ENCODE measurements at regions not wholly inside any gene's neighbourhood (a gene's known extent, or its start where the extent isn't known, plus 50 kb on each side); places are given as distances from the start of the nearest gene placed in this dataset.
"Not testable (repeated sequence)": the region's sequence is repeated elsewhere in the genome, so short reads cannot be mapped to it uniquely, and the experiment has no call there.

DNA sequence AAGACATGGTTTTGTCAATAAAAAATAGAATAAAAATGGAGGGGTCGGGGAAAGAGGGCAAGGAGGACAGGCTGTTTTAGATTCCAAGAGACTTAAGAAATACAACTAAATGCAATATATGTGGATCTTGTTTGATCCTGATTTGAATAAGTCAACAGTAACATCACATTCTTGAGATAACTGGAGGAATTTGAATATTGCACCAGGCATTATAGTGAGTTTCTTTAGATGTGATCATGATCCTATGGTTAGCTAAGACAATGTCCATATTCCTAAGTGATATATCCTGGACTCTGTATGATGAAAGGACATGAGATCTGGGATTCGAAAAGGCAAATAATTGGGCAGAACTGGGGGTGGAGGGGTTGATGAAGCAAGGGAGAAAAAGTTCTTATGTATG, 311.8 kb downstream of the PLPP3 start:
- no peak for DNase-seq (ENCODE audit: low spot score)

DNA sequence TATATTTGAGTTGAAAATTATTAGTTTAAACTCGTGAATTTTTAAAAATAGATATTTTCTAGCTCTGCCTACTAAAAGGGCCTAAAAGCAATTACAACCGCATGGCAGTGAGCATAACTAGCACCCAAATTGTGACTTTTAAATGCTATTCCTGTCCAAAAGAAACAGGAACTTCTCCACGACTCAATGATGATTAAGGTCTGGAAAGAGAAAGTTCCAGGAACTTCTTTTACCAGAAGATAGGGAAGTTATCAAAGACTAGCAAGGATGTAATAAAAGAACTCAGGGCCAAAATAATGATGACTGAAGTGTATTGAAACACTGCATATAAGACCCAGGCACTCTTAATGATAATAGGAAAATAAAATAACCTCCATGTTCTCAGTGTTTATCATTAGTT, 313.0 kb downstream of the PLPP3 start:
- no peak for DNase-seq (ENCODE audit: low spot score)

GRCh38 chr1:56265216-56265615, 314.1 kb downstream of the PLPP3 start:
- DNase-seq (ENCODE audit: low spot score) = no peak

GRCh38 chr1:56263908-56264307, 315.5 kb downstream of the PLPP3 start:
- no peak for DNase-seq (ENCODE audit: low spot score)

DNA sequence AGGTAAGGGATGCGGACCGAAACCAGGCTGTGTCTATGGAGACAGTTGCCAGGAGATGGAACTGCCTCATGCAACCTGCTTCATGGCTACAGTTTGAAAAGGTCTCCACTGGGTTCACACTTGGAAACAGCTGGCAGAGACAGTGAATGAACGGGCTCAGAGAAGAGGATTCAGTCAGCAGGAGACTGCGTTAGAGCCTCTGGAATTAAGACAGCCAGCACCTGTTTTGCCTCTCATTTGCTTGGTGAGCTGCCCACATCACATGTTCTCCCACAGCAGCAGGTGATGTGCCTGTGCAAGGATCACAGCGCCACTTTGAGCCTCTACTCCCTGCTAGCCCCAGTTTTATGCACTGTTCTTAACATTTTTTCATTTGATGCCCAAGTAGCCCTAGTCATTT, 321.0 kb downstream of the PLPP3 start:
- DNase-seq (ENCODE audit: low spot score) = no peak

DNA sequence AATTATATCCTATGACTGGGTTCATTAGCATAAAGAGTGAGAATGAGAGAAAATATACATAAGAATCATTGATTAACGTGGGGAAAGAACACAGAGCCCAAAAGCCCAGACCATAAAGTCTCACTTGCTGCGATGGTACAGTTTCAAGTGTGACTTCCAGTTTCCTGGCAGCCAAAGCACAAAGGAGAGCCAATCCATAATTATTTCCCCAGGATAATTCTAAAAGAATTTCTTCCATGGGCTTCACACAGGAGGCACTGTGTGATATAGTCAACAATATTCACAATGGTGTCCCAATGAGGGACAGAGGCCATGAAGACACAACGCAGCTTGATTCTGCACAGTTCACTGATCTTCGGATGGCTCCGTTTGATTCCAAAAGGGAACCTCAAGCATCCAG, 321.6 kb downstream of the PLPP3 start:
- no peak for DNase-seq (ENCODE audit: low spot score)

DNA sequence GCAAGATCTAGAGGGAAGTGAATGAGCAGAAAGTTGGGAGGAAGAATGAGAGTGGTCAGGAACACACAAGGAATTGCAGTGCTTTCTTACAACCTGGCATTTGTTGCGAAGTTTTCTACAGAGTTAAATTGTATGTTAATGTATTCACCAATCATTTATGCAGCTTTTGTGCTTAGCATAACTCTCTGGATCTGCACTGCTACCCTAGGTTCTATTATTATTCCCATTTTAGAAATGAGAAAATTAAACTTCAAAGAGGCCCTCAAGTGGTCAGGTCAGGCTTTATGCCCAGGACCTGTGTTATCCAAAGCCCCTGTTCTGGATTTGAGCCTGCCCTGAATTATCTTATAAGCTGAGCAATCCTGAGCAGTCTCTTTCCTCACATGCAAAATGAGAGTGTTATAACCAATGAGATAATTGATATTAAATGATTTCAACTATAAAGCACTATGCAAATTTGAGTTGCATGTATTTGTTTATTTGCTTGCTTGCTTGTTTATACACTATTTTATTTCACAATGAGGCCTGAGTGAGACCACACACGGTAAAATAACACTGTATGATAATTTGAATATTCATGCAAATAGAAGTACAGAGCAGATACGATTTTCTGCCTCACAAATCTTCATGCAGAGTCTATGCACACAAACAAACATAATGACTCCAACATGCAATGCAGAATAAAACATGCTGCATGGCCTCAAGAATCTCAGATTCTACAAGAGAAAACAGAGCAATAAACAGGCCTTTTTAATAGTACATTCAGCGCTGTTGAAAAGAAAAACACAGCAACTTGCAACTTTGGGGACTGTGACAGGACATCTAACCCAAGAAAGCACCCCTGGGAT, 323.0 kb downstream of the PLPP3 start:
- no peak for DNase-seq (ENCODE audit: low spot score)

DNA sequence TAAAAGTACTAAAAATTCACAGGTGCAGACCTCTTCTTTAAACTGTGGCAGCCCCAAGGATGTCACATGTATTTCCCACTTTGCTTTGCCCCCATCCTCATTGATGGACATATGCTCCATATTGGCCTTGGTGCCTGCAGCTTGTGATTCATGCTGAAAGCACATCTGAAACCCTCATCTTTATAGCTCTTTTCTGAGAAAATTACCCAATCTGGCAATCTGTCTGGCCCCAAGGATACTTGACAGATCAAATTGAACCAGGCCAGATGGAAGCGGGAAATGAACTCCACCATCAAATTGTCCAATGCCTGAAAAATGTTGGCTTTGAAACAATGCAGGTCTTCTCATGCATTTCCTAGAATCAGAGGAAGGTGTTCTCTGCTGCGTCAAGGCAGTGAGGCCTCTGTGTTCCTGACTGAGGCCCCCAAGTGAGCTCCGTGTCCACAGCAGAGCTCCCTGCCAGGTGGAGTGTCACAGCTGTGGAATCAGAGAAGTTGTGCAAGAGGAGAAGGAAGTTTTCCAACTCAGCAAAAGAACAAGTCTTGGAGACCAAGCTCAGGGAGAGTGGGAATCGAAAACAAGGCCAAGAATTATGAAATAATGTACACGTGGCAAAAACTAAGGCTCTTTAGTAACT, 323.7 kb downstream of the PLPP3 start:
- DNase-seq (ENCODE audit: low spot score) = no peak

- no peak for DNase-seq (ENCODE audit: low spot score)
Observed at GRCh38 chr1:56254130-56254529, 325.2 kb downstream of the PLPP3 start.

- no peak for DNase-seq (ENCODE audit: low spot score)
Observed at GRCh38 chr1:56250809-56251208, 328.6 kb downstream of the PLPP3 start.

DNA sequence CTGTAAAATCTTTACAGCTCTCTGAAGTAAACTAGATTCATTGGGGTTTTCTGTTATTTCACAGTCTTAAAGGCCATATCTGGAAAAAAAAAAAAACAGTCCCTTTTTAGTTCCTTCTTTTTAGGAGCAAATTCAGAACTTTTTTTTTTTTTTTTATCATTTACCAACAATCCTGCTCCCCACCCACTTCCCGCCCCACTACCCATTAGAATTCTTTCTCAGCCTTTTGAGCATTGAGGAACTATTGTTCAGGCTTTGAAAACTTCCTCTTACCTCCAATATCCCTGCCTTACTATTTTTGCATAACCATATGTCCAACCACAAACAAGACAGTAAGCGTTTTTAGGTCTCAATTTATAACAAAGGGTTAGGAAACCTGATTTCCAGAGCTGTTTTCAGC, 330.1 kb downstream of the PLPP3 start:
- DNase-seq (ENCODE audit: low spot score) = no peak

DNA sequence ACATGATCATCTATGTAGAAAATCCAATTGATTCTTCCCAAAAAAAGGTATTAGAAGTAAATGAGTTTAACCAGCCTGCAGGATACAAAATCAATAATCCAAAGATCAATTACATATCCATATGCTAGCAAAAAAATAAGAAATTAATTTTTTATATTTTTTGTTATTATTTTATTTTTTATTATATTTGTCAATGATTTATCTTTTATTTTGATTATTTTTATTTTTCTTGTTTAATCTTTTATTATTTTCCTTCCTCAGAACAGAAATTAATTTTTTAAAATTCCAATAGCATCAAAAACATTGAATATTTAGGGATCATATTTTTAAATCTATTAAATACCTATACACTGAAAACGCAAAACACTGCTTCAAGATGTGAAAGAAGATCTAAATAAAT, 331.2 kb downstream of the PLPP3 start:
- DNase-seq (ENCODE audit: low spot score) = no peak

GRCh38 chr1:56246726-56247125, 332.6 kb downstream of the PLPP3 start:
- DNase-seq (ENCODE audit: low spot score) = not testable (repeated sequence)

DNA sequence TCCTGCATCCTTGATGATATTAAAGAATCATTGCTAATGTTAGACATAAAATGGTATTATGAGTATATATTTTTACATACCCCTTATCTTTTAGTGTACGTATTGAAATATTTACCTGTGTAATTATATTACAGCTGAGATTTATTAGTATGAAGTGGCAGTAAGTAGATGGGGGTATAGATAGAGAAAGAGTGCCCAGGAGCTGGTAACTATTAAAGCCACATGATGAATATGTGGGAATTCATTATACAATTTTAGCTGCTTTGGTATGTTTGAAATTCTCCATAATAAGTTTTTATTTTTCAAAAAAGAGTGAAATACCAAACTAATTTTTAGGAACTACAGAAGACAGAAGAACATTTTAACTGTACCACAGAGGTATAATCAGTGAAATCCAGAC, 339.0 kb downstream of the PLPP3 start:
- no peak for DNase-seq (ENCODE audit: low spot score)

GRCh38 chr1:56237491-56238064, 341.8 kb downstream of the PLPP3 start:
- no peak for DNase-seq (ENCODE audit: low spot score)

GRCh38 chr1:56236688-56237087, 342.7 kb downstream of the PLPP3 start:
- DNase-seq (ENCODE audit: low spot score) = no peak

- no peak for DNase-seq (ENCODE audit: low spot score)
Observed at GRCh38 chr1:56235909-56236510, 343.4 kb downstream of the PLPP3 start.

DNA sequence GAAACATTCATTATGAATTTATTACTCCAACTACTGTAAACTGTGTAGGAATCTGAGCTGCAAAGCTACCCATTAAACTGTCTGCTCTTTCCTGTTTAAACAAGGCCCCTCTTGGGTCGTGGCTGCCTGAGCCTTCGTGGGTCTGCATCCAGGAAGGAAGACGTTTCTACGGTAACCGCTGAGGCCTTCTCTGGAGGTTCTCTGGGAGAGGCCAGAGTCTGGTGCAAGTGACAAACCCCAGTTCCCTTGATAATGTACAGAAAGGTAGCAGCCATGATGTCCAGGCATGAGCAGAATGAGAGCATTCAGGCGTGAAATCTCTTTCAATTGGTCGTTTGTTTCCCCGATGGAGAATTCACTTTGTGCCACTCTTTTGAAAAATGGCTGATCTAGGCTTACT, 350.2 kb downstream of the PLPP3 start:
- no peak for DNase-seq (ENCODE audit: low spot score)

DNA sequence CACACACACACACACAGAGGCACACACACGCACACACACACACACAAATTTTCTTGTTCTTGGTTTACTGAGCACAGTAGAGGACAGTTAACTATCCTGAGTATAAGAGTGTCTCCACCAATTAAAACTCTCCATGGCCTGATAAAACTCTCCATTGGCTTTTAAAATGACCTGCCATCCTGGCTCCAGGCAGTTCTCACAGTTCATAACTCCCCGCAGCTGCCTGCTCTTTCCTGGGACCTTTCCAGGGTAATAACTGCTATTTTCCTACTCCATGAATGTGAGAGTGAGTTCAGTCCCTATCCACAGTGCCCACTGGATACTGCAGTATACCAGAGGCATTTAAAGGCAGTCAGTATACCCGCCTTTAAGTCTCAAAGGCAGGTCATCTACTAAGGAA, 351.5 kb downstream of the PLPP3 start:
- no peak for DNase-seq (ENCODE audit: low spot score)

DNA sequence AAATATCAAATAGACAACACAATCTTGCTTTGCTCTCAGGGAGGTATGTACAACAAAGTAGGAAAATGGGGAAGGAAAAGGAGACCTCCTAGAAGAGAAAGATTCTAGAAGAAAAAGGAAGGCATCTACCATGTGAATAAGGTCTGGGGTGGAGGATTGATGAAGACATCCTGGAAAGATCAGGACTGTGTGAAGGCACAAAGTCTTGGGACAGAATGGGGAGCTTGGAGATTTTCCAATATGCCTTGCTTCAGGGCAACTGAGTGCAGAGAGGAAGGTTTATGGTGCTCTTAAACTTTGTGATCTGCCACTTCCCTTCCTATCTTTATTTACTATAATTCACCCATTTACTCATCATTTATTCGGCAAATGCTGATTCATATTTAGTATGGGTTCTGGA, 352.0 kb downstream of the PLPP3 start:
- DNase-seq (ENCODE audit: low spot score) = no peak

DNA sequence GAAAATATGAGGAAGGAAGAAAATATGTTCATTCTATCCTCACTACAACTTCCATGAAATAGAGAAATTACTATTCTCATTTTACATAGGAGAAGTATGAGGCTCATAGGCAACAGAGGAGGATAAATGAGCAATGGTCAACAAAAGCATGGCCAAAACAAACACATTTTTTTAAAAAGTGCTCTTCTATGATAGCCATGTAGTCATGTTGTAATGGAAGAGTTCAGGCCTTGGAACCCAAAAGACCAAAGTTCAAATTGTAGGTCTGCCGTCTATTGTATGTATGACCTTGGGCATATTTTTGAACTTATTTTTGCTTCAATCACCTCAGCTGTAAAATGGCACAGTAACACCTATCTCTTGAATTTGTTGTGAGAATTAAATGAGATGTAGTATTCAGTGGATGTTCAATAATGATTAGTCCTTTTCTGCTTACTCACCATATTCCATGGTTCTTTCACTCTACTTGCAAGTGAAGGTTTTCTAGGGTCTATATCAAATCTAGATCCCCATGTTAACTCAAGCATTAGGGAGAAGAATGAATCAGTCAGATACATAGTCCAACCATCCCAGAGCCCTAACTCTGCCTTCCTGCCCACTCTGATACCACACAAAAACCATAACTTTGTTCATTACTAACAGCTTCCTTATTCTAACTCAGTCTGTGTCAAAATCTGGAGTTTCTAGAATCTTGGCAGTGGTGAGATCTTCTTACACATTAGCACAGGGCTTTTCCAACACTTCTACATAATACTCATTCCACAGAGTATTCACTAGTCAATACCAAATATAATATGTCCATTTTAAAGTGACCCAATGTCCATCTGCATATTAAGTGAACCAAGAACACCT, 353.2 kb downstream of the PLPP3 start:
- no peak for DNase-seq (ENCODE audit: low spot score)

DNA sequence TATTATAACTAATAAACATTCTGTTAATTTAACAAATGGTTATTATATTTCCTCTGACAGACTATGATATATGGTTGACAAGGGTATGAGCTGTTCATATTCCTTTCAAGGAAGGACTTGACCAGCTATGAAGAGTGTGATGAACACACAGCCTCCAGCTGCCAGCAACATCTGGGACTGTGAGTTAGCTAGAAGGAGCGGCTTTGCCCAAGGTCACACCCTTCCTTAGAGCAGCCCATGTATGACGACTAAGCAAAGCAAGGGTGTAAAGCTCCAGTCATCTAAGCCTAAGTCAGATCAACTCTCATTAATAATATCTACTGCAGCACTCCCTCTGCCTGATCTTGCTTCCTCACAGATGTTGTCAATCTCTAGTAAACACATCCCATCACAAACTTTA, 355.4 kb downstream of the PLPP3 start:
- DNase-seq (ENCODE audit: low spot score) = no peak

All from CD4-positive, alpha-beta T cell treated with Interleukin-6 at 100 ng/mL for 8 hours (primary cell).